OCI-LY1 (cell line): ENCODE measurements at regions not wholly inside any gene's neighbourhood (a gene's known extent, or its start where the extent isn't known, plus 50 kb on each side); places are given as distances from the start of the nearest gene placed in this dataset.

Source experiments
- H2AFZ ChIP-seq: fragments of 200-600 bp; sonication (generic), shearing (Covaris generic); 2 replicates; pipeline ENCODE4 v1.6.0; 2014; ENCODE audit warnings: antibody characterized with exemption, mild to moderate bottlenecking, low read length
- H3F3A ChIP-seq: fragments of 200-600 bp; sonication (generic), shearing (Covaris generic); 2 replicates; pipeline ENCODE4 v1.6.0; 2014; ENCODE audit warnings: mild to moderate bottlenecking, antibody characterized with exemption, low read length, moderate library complexity; ENCODE audit not compliant: insufficient read depth
- H3K27ac ChIP-seq: fragments of 200-600 bp; sonication (generic); 2 replicates; pipeline ENCODE4 v1.5.1; 2014; ENCODE audit warnings: low read length, mixed run types, mild to moderate bottlenecking, low read depth; ENCODE audit not compliant: poor library complexity, severe bottlenecking
- H3K27me3 ChIP-seq: fragments of 200-600 bp; sonication (generic); 2 replicates; pipeline ENCODE4 v1.6.0; 2014; ENCODE audit warnings: antibody characterized with exemption, mild to moderate bottlenecking, low read length, moderate library complexity; ENCODE audit not compliant: insufficient read depth
- H3K36me3 ChIP-seq: fragments of 200-600 bp; sonication (generic); 2 replicates; pipeline ENCODE4 v1.6.1; 2014; ENCODE audit warnings: mild to moderate bottlenecking, antibody characterized with exemption, low read length, moderate library complexity, mixed read lengths; ENCODE audit not compliant: insufficient read depth
- H3K4me1 ChIP-seq: fragments of 200-600 bp; sonication (generic); 2 replicates; pipeline ENCODE4 v1.5.1; 2014; ENCODE audit warnings: mild to moderate bottlenecking, low read length, moderate library complexity; ENCODE audit not compliant: insufficient read depth, severe bottlenecking
- H3K4me2 ChIP-seq: fragments of 200-600 bp; sonication (generic), shearing (Covaris generic); 2 replicates; pipeline ENCODE4 v1.6.1; 2014; ENCODE audit warnings: low read length
- H3K4me3 ChIP-seq: fragments of 200-600 bp; sonication (generic); 2 replicates; pipeline ENCODE4 v1.5.1; 2014; ENCODE audit warnings: low read length, low read depth, mild to moderate bottlenecking, mixed read lengths; ENCODE audit not compliant: poor library complexity, severe bottlenecking
- H3K79me2 ChIP-seq: fragments of 200-600 bp; shearing (Covaris generic); 2 replicates; pipeline ENCODE4 v1.6.1; 2016; ENCODE audit warnings: mixed run types, low read length, mixed read lengths; ENCODE audit not compliant: insufficient read depth
- H3K9ac ChIP-seq: fragments of 200-600 bp; sonication (generic), shearing (Covaris generic); 2 replicates; pipeline ENCODE4 v1.6.1; 2014; ENCODE audit warnings: mild to moderate bottlenecking, low read length, mixed read lengths
- H3K9me2 ChIP-seq: fragments of 200-600 bp; sonication (generic), shearing (Covaris generic); 2 replicates; pipeline ENCODE4 v1.6.1; 2014; ENCODE audit warnings: low read depth, mild to moderate bottlenecking, low read length, mixed read lengths
- H3K9me3 ChIP-seq: fragments of 200-600 bp; shearing (Covaris generic); 2 replicates; pipeline ENCODE4 v1.6.1; 2014; ENCODE audit warnings: low read length, mixed read lengths
- H4K20me1 ChIP-seq: fragments of 200-600 bp; sonication (generic), shearing (Covaris generic); 2 replicates; pipeline ENCODE4 v1.6.0; 2016; ENCODE audit warnings: mild to moderate bottlenecking, low read length; ENCODE audit not compliant: insufficient read depth
- EZH2 ChIP-seq: fragments of 200-600 bp; sonication (generic), shearing (Covaris generic); IDR thresholded peaks from 2 replicates; pipeline ENCODE4 v1.8.0; 2017; ENCODE audit warnings: borderline replicate concordance, mixed run types, mild to moderate bottlenecking, antibody characterized with exemption, low read length, moderate library complexity, mixed read lengths
- TF ChIP-seq, protein P1 (sequence below): fragments of 200-600 bp; sonication (generic), shearing (Covaris generic); IDR thresholded peaks from 2 replicates; pipeline ENCODE4 v1.5.1; 2017; ENCODE audit warnings: mild to moderate bottlenecking, antibody characterized with exemption, low read length, moderate library complexity, mixed read lengths

- no peak overlapping the region for H3K4me2 ChIP-seq
- no peaks in the 10 kb centered on the region for H3F3A ChIP-seq
- TF ChIP-seq, protein P1, sequence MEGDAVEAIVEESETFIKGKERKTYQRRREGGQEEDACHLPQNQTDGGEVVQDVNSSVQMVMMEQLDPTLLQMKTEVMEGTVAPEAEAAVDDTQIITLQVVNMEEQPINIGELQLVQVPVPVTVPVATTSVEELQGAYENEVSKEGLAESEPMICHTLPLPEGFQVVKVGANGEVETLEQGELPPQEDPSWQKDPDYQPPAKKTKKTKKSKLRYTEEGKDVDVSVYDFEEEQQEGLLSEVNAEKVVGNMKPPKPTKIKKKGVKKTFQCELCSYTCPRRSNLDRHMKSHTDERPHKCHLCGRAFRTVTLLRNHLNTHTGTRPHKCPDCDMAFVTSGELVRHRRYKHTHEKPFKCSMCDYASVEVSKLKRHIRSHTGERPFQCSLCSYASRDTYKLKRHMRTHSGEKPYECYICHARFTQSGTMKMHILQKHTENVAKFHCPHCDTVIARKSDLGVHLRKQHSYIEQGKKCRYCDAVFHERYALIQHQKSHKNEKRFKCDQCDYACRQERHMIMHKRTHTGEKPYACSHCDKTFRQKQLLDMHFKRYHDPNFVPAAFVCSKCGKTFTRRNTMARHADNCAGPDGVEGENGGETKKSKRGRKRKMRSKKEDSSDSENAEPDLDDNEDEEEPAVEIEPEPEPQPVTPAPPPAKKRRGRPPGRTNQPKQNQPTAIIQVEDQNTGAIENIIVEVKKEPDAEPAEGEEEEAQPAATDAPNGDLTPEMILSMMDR: no peak
- TF ChIP-seq EZH2: no peak
- H3K9me2 ChIP-seq: no peaks in the 10 kb centered on the region
- no peaks in the 10 kb centered on the region for H3K27me3 ChIP-seq
- no peaks in the 10 kb centered on the region for H4K20me1 ChIP-seq
- no peak overlapping the region for H3K27ac ChIP-seq
- H2AFZ ChIP-seq: no peak overlapping the region
- no peak overlapping the region for H3K4me3 ChIP-seq
- no peaks in the 10 kb centered on the region for H3K4me1 ChIP-seq
- no peaks in the 10 kb centered on the region for H3K9me3 ChIP-seq
- H3K36me3 ChIP-seq: no peaks in the 10 kb centered on the region
- H3K9ac ChIP-seq: no peak overlapping the region
- no peaks in the 10 kb centered on the region for H3K79me2 ChIP-seq
These were observed 129.1 kb downstream of the TSN start for GRCh38 chr2:121884511-121884921.

DNA sequence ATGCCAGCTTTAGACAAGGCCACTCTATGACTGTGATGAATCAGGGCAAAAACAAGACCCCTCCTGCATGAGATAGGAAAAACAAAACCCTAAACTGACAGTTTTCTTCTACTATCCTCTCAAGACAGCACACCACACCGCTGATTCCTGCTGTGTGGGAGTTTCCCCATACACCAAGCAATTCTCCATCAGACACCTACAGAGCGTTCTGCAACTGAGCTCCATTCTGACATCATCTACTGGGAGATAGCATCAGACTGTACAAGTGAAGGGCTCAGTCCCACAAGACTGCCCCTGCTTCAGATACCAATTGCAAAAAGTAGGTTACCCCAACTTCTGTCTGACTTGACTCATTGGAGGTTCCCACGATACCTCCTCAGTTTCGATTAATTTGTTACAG lies 130.6 kb downstream of the TSN start:
- H3K4me3 ChIP-seq: no peak overlapping the region
- H3K9me3 ChIP-seq: no peaks in the 10 kb centered on the region
- H3K4me2 ChIP-seq: no peak overlapping the region
- no peaks in the 10 kb centered on the region for H3K79me2 ChIP-seq
- no peak overlapping the region for H2AFZ ChIP-seq
- H3K36me3 ChIP-seq: no peaks in the 10 kb centered on the region
- no peak for TF ChIP-seq EZH2
- TF ChIP-seq, protein P1: no peak
- no peak overlapping the region for H3K9ac ChIP-seq
- no peaks in the 10 kb centered on the region for H3K27me3 ChIP-seq
- H3K9me2 ChIP-seq: no peaks in the 10 kb centered on the region
- no peaks in the 10 kb centered on the region for H3F3A ChIP-seq
- no peaks in the 10 kb centered on the region for H3K4me1 ChIP-seq
- H4K20me1 ChIP-seq: no peaks in the 10 kb centered on the region
- no peak overlapping the region for H3K27ac ChIP-seq

GRCh38 chr2:121887513-121888188 lies 132.2 kb downstream of the TSN start:
- Histone ChIP-seq H3K36me3 (no peaks in the 10 kb centered on the region), H3K9me2 (no peaks in the 10 kb centered on the region), H3K4me2 (no peak overlapping the region), H3K27ac (no peak overlapping the region), H3K9me3 (no peaks in the 10 kb centered on the region), H3K4me3 (no peak overlapping the region), H3K4me1 (no peaks in the 10 kb centered on the region), H4K20me1 (no peaks in the 10 kb centered on the region), H3F3A (no peaks in the 10 kb centered on the region), H3K79me2 (no peaks in the 10 kb centered on the region), H3K27me3 (no peaks in the 10 kb centered on the region), H3K9ac (no peak overlapping the region), H2AFZ (no peak overlapping the region)
- TF ChIP-seq, protein P1: no peak
- TF ChIP-seq EZH2: no peak
